MM.1S (cell line): ENCODE measurements at regions not wholly inside any gene's neighbourhood (a gene's known extent, or its start where the extent isn't known, plus 50 kb on each side); places are given as distances from the start of the nearest gene placed in this dataset.

Source experiments
- CTCF ChIP-seq: fragments of 300-600 bp; sonication (generic); IDR thresholded peaks from 2 replicates; pipeline ENCODE4 v1.5.1; 2016; ENCODE audit warnings: antibody characterized with exemption, low read length, mixed read lengths
- EZH2phosphoT487 ChIP-seq: fragments of 300-600 bp; sonication (generic); IDR thresholded peaks from 2 replicates; pipeline ENCODE4 v1.6.1; 2018; ENCODE audit warnings: antibody characterized with exemption, low read length

GRCh38 chr1:112325504-112325903 is 70.5 kb upstream of the CTTNBP2NL start:
- no peak for TF ChIP-seq CTCF
- TF ChIP-seq EZH2phosphoT487: no peak
